ENCODE measurements at regions not wholly inside any gene's neighbourhood (a gene's known extent, or its start where the extent isn't known, plus 50 kb on each side); places are given as distances from the start of the nearest gene placed in this dataset.
"Not testable (repeated sequence)": the region's sequence is repeated elsewhere in the genome, so short reads cannot be mapped to it uniquely, and the experiment has no call there.

DNA sequence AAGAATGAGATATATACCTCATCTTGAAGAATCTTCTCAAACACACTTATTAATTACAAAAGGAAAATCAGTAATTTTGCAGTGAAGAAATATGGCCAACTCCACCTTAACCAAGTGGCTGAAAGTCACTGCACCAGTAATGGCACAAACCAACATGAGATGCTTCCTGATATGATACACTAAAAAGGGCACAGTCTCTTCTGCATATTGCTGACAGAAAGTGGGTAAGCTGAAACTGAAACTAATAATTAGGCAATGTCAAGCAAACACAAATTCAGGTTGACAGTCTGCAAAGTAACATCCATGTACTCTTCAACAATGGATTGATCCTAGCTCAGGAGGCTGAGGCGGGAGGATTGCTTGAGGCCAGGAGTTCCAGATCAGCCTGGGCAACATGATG lies 56.1 kb downstream of the ZNF22 start:
- not testable (repeated sequence) for ATAC-seq

DNA sequence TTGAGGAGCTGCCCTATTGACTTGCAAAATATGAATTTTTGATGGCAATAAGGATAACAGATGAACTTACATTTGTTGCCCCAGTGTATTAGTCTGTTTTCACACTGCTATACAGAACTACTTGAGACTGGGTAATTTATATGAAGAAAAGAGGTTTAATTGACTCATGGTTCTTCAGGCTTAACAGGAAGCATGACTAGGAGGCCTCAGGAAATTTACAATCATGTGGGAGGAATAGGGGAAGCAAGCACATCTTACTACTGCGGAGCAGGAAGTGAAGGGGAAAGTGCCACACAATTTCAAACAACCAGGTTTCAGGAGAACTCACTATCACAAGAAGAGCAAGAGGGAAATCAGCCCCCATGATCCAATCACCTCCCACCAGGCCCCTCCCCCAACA lies 57.9 kb downstream of the ZNF22 start:
- TF ChIP-seq, protein P1, sequence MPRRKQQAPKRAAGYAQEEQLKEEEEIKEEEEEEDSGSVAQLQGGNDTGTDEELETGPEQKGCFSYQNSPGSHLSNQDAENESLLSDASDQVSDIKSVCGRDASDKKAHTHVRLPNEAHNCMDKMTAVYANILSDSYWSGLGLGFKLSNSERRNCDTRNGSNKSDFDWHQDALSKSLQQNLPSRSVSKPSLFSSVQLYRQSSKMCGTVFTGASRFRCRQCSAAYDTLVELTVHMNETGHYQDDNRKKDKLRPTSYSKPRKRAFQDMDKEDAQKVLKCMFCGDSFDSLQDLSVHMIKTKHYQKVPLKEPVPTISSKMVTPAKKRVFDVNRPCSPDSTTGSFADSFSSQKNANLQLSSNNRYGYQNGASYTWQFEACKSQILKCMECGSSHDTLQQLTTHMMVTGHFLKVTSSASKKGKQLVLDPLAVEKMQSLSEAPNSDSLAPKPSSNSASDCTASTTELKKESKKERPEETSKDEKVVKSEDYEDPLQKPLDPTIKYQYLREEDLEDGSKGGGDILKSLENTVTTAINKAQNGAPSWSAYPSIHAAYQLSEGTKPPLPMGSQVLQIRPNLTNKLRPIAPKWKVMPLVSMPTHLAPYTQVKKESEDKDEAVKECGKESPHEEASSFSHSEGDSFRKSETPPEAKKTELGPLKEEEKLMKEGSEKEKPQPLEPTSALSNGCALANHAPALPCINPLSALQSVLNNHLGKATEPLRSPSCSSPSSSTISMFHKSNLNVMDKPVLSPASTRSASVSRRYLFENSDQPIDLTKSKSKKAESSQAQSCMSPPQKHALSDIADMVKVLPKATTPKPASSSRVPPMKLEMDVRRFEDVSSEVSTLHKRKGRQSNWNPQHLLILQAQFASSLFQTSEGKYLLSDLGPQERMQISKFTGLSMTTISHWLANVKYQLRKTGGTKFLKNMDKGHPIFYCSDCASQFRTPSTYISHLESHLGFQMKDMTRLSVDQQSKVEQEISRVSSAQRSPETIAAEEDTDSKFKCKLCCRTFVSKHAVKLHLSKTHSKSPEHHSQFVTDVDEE (CRISPR knock-in tag; IDR thresholded peaks at IDR 0.05): no peak
- TF ChIP-seq PPARA (CRISPR knock-in tag; IDR thresholded peaks at IDR 0.05; ENCODE audit: borderline replicate concordance) (no peak), ZFP3 (CRISPR knock-in tag; IDR thresholded peaks at IDR 0.05) (no peak), OSR1 (CRISPR knock-in tag; IDR thresholded peaks at IDR 0.05) (no peak), ZFP30 (CRISPR knock-in tag; IDR thresholded peaks at IDR 0.05) (no peak)
- ATAC-seq: no peak

DNA sequence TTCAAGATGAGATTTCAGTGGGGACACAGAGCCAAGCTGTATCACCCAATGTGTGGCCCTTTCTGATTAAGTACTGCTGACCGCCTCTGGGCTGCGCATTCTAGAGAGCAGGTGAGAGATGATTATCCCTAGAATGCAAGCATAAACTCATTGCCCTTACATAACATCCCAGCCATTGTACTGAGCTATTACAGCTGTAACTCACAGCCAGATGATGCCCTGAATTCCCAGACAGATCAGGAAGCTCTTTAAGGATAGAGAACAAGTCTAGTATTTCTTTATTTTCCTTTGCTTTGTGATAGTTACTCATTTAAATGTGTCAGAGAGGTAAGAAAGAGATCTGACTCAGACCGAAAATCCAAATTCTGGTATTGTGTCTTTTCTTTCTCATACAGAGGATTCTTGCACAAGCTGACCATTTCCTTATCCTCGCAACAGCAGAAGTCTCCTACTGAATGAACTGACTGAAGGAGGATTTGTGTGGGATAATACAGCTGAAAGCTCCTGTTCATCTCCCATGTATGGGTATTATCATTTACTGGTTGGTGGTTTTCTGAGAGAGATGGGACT lies 58.4 kb downstream of the ZNF22 start:
- no peak for ATAC-seq
- TF ChIP-seq ZNF70 (CRISPR knock-in tag; IDR thresholded peaks at IDR 0.05) (no peak), PPARA (CRISPR knock-in tag; IDR thresholded peaks at IDR 0.05; ENCODE audit: borderline replicate concordance) (no peak), ISL1 (CRISPR knock-in tag; IDR thresholded peaks at IDR 0.05) (no peak), GLIS3 (CRISPR knock-in tag; IDR thresholded peaks at IDR 0.05) (no peak), CSDC2 (CRISPR knock-in tag; IDR thresholded peaks at IDR 0.05) (no peak)
- TF ChIP-seq, protein P2, sequence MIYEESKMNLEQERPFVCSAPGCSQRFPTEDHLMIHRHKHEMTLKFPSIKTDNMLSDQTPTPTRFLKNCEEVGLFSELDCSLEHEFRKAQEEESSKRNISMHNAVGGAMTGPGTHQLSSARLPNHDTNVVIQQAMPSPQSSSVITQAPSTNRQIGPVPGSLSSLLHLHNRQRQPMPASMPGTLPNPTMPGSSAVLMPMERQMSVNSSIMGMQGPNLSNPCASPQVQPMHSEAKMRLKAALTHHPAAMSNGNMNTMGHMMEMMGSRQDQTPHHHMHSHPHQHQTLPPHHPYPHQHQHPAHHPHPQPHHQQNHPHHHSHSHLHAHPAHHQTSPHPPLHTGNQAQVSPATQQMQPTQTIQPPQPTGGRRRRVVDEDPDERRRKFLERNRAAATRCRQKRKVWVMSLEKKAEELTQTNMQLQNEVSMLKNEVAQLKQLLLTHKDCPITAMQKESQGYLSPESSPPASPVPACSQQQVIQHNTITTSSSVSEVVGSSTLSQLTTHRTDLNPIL (CRISPR knock-in tag; IDR thresholded peaks at IDR 0.05; ENCODE audit: low read depth): no peak
- TF ChIP-seq, protein P3, sequence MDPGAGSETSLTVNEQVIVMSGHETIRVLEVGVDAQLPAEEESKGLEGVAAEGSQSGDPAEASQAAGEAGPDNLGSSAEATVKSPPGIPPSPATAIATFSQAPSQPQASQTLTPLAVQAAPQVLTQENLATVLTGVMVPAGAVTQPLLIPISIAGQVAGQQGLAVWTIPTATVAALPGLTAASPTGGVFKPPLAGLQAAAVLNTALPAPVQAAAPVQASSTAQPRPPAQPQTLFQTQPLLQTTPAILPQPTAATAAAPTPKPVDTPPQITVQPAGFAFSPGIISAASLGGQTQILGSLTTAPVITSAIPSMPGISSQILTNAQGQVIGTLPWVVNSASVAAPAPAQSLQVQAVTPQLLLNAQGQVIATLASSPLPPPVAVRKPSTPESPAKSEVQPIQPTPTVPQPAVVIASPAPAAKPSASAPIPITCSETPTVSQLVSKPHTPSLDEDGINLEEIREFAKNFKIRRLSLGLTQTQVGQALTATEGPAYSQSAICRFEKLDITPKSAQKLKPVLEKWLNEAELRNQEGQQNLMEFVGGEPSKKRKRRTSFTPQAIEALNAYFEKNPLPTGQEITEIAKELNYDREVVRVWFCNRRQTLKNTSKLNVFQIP (CRISPR knock-in tag; IDR thresholded peaks at IDR 0.05; ENCODE audit: borderline replicate concordance, low read depth): no peak

DNA sequence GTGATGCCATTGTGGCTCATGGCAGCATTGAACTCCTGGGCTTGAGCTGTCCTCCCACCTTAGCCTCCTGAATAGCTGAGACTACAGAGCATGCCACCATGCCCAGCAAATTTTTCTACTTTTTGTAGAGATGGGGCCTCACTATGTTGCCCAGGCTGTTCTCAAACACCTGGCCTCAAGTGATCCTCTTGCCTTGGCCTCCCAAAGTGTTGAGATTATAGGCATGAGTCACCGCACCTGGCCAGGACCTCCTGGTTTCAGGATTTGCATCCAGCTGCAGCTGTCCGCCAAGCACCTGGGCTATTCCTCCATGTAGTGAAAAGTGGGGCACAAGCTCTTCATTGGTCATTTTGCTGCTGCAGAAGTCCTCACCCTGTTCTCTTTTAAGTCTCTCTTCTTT lies 58.9 kb downstream of the ZNF22 start:
- TF ChIP-seq ESRRG (CRISPR knock-in tag; IDR thresholded peaks at IDR 0.05) (no peak), ZFP3 (CRISPR knock-in tag; IDR thresholded peaks at IDR 0.05) (no peak), RARB (CRISPR knock-in tag; IDR thresholded peaks at IDR 0.05) (no peak), ISL1 (CRISPR knock-in tag; IDR thresholded peaks at IDR 0.05) (no peak)
- no peak for ATAC-seq

DNA sequence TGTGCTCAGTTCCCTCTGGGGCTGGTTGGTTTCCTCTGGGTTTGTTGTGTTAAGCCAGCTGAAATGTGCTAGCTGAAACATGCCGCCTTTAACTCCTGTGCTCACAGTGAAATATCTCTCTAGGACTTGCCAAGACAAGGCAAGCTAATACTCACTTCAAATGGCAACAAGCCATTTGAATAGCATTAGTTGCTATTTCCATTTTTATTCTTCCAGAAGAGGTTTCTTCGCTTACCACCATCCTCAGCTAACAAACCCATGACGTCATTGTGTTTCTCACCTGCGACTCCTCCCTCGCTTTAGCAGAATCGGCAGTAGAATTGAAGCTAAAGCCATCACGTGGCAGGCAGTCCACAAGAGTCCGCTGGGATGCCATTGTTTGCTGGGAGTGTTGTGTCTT lies 61.3 kb downstream of the ZNF22 start:
- ATAC-seq: no peak
- no peak for TF ChIP-seq RARB (CRISPR knock-in tag; IDR thresholded peaks at IDR 0.05)
- TF ChIP-seq, protein P4, sequence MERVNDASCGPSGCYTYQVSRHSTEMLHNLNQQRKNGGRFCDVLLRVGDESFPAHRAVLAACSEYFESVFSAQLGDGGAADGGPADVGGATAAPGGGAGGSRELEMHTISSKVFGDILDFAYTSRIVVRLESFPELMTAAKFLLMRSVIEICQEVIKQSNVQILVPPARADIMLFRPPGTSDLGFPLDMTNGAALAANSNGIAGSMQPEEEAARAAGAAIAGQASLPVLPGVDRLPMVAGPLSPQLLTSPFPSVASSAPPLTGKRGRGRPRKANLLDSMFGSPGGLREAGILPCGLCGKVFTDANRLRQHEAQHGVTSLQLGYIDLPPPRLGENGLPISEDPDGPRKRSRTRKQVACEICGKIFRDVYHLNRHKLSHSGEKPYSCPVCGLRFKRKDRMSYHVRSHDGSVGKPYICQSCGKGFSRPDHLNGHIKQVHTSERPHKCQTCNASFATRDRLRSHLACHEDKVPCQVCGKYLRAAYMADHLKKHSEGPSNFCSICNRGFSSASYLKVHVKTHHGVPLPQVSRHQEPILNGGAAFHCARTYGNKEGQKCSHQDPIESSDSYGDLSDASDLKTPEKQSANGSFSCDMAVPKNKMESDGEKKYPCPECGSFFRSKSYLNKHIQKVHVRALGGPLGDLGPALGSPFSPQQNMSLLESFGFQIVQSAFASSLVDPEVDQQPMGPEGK (CRISPR knock-in tag; IDR thresholded peaks at IDR 0.05; ENCODE audit: borderline replicate concordance): no peak
- no peak for TF ChIP-seq ZC3H10 (CRISPR knock-in tag; IDR thresholded peaks at IDR 0.05)
- TF ChIP-seq, protein P2 (CRISPR knock-in tag; IDR thresholded peaks at IDR 0.05; ENCODE audit: low read depth): no peak
- no peak for TF ChIP-seq TOX (CRISPR knock-in tag; IDR thresholded peaks at IDR 0.05; ENCODE audit: borderline replicate concordance)
- TF ChIP-seq ZFP30 (CRISPR knock-in tag; IDR thresholded peaks at IDR 0.05): no peak
- no peak for TF ChIP-seq CSDC2 (CRISPR knock-in tag; IDR thresholded peaks at IDR 0.05)
- no peak for TF ChIP-seq GLIS3 (CRISPR knock-in tag; IDR thresholded peaks at IDR 0.05)
- TF ChIP-seq BACH2 (CRISPR knock-in tag; IDR thresholded peaks at IDR 0.05; ENCODE audit: borderline replicate concordance): no peak
- no peak for TF ChIP-seq ZNF8 (CRISPR knock-in tag; IDR thresholded peaks at IDR 0.05)
- no peak for TF ChIP-seq ZFP3 (CRISPR knock-in tag; IDR thresholded peaks at IDR 0.05)
- no peak for TF ChIP-seq ZNF565 (CRISPR knock-in tag; conservative IDR thresholded peaks at IDR 0.05; ENCODE audit: low read depth)
